HUES48 (cell line): ENCODE measurements at regions not wholly inside any gene's neighbourhood (a gene's known extent, or its start where the extent isn't known, plus 50 kb on each side); places are given as distances from the start of the nearest gene placed in this dataset.

Experiments
- H3K27ac ChIP-seq: one replicate; pipeline ENCODE4 v1.7.0; 2013; ENCODE audit warnings: low read depth, low read length, inconsistent platforms
- H3K27me3 ChIP-seq: 2 replicates; pipeline ENCODE4 v1.6.1; 2013; ENCODE audit warnings: mild to moderate bottlenecking, low read length; ENCODE audit not compliant: control insufficient read depth, insufficient read depth
- H3K36me3 ChIP-seq: 2 replicates; pipeline ENCODE4 v1.6.1; 2013; ENCODE audit warnings: low read length; ENCODE audit not compliant: control insufficient read depth, insufficient read depth
- H3K4me1 ChIP-seq: 2 replicates; pipeline ENCODE4 v1.6.1; 2013; ENCODE audit warnings: mild to moderate bottlenecking, low read length; ENCODE audit not compliant: control insufficient read depth, insufficient read depth
- H3K4me3 ChIP-seq: 2 replicates; pipeline ENCODE4 v1.5.1; 2013; ENCODE audit warnings: mild to moderate bottlenecking, low read depth, low read length
- H3K9ac ChIP-seq: 2 replicates; pipeline ENCODE4 v1.6.1; 2013; ENCODE audit warnings: mild to moderate bottlenecking, low read depth, low read length, moderate library complexity
- H3K9me3 ChIP-seq: 2 replicates; pipeline ENCODE4 v1.6.1; 2013; ENCODE audit warnings: low read length; ENCODE audit not compliant: control insufficient read depth, insufficient read depth

GRCh38 chr3:8110966-8111798, 390.4 kb upstream of the LMCD1 start:
- no peak overlapping the region for H3K4me3 ChIP-seq
- no peaks in the 10 kb centered on the region for H3K36me3 ChIP-seq
- no peak overlapping the region for H3K9ac ChIP-seq
- H3K9me3 ChIP-seq, result no peaks in the 10 kb centered on the region
- no peak overlapping the region for H3K27ac ChIP-seq
- no peaks in the 10 kb centered on the region for H3K27me3 ChIP-seq
- H3K4me1 ChIP-seq, result peaks cover 26% of the 10 kb centered on the region

GRCh38 chr3:8112587-8112986, 389.0 kb upstream of the LMCD1 start:
- Histone ChIP-seq H3K27ac (no peak overlapping the region), H3K27me3 (no peaks in the 10 kb centered on the region), H3K9me3 (no peaks in the 10 kb centered on the region), H3K4me3 (no peak overlapping the region), H3K36me3 (no peaks in the 10 kb centered on the region), H3K9ac (no peak overlapping the region), H3K4me1 (peaks cover 26% of the 10 kb centered on the region)

DNA sequence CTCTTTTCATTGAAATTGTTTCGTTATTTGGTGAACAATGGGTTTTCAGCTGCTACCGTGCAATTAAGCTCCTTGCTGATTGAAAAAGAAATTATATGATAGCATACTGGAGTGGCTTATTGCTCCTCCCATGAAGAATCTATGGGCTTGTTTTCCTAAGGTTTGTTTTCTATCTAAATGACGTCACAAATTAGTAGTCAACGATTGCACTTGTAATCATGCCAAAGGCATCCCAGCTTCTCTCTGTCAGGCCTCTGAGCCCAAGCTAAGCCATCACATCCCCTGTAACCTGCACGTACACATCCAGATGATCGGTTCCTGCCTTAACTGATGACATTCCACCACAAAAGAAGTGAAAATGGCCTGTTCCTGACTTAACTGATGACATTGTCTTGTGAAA, 388.0 kb upstream of the LMCD1 start:
- Histone ChIP-seq H3K27me3 (no peaks in the 10 kb centered on the region), H3K36me3 (no peaks in the 10 kb centered on the region), H3K9ac (no peak overlapping the region), H3K4me1 (peaks cover 26% of the 10 kb centered on the region), H3K27ac (peak overlapping the region; percentile 64), H3K4me3 (no peak overlapping the region), H3K9me3 (no peaks in the 10 kb centered on the region)

- no peak overlapping the region for H3K4me3 ChIP-seq
- no peak overlapping the region for H3K27ac ChIP-seq
These were observed 372.9 kb upstream of the LMCD1 start for GRCh38 chr3:8128686-8129085.

DNA sequence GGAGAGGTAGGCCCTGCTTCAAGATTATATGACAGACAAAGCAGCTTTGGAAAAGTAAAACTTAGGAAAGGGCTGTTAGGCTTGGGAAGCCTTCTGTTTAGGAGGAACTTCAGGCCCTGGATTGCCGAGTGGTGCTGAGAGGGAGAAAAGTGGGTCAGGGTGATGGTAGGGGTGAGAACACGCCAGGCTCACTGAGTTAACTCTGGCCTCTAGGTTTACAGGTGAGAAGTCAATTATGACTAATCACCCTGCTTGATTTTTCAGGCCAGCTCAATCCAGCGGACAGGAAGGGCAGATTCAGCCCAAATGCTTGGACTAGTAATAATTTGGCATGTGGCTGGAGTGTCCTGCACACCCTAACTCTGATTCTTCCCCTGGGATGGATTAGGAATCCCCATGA, 365.1 kb upstream of the LMCD1 start:
- peaks cover 4% of the 10 kb centered on the region; the same call in 1 of the 2 replicates for H3K9me3 ChIP-seq
- H3K4me3 ChIP-seq, result no peak overlapping the region
- no peaks in the 10 kb centered on the region for H3K4me1 ChIP-seq
- H3K36me3 ChIP-seq, result no peaks in the 10 kb centered on the region
- H3K9ac ChIP-seq, result no peak overlapping the region
- H3K27me3 ChIP-seq, result no peaks in the 10 kb centered on the region
- no peak overlapping the region for H3K27ac ChIP-seq

More at GRCh38 chr3:8128686-8129085, 372.9 kb upstream of the LMCD1 start:
- 0 out of 2 replicates have a peak, but pooled peaks cover 4% of the 10 kb centered on the region for H3K4me1 ChIP-seq
- H3K36me3 ChIP-seq, result no peaks in the 10 kb centered on the region
- no peaks in the 10 kb centered on the region for H3K27me3 ChIP-seq
- H3K9ac ChIP-seq, result no peak overlapping the region
- peaks cover 8% of the 10 kb centered on the region; the same call in 1 of the 2 replicates for H3K9me3 ChIP-seq

GRCh38 chr3:8143186-8143585, 358.4 kb upstream of the LMCD1 start:
- Histone ChIP-seq H3K9me3 (no peaks in the 10 kb centered on the region), H3K4me1 (no peaks in the 10 kb centered on the region), H3K27ac (no peak overlapping the region), H3K9ac (no peak overlapping the region), H3K27me3 (no peaks in the 10 kb centered on the region), H3K4me3 (no peak overlapping the region), H3K36me3 (no peaks in the 10 kb centered on the region)

DNA sequence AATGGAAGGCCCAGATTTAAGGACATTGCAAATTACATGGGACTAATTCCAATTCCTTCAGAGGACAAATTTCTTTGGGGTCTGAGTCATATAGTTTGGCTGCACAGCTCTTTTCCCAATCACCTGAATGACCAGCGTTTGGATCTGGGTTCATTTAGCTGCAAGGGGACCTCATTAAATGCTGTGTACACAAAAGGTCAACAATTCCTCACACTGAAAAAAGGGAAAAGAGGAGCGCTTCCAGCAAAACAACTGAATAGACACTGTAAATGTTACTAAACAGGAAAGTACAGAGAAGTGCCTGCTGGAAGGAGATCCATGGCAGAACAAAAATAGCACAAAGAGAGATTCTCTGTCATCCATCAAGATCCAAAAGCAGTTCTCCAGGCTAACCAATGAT, 356.0 kb upstream of the LMCD1 start:
- Histone ChIP-seq H3K36me3 (no peaks in the 10 kb centered on the region), H3K27ac (no peak overlapping the region), H3K4me1 (no peaks in the 10 kb centered on the region), H3K4me3 (no peak overlapping the region), H3K9me3 (no peaks in the 10 kb centered on the region), H3K27me3 (no peaks in the 10 kb centered on the region), H3K9ac (no peak overlapping the region)

DNA sequence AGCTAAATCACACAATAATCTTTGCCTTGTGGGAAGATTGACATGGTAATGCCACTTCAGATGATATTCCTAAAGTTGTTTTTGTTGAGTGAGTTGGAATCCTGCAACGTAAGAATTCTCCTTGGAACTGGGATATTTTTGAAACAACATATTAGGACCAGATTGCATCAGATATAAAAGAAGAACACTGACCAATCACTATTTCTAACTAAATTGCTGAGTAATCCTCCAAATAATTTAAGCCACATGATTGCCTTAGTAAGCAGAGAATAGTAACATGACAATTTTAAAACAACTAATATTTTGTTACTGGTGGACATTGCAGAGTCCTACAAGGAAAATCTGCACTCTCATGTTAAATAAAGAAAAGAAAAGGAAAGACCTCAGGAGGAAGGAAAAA, 353.9 kb upstream of the LMCD1 start:
- Histone ChIP-seq H3K27ac (no peak overlapping the region), H3K27me3 (no peaks in the 10 kb centered on the region), H3K36me3 (no peaks in the 10 kb centered on the region), H3K9me3 (no peaks in the 10 kb centered on the region), H3K4me3 (no peak overlapping the region), H3K9ac (no peak overlapping the region), H3K4me1 (no peaks in the 10 kb centered on the region)

- Histone ChIP-seq H3K4me1 (no peaks in the 10 kb centered on the region), H3K36me3 (no peaks in the 10 kb centered on the region), H3K9ac (no peak overlapping the region), H3K27ac (no peak overlapping the region), H3K27me3 (no peaks in the 10 kb centered on the region), H3K4me3 (no peak overlapping the region), H3K9me3 (no peaks in the 10 kb centered on the region)
These were observed 348.7 kb upstream of the LMCD1 start for GRCh38 chr3:8152821-8153418.

- no peaks in the 10 kb centered on the region for H3K36me3 ChIP-seq
- no peak overlapping the region for H3K27ac ChIP-seq
- H3K27me3 ChIP-seq, result no peaks in the 10 kb centered on the region
- H3K4me1 ChIP-seq, result no peaks in the 10 kb centered on the region
- no peaks in the 10 kb centered on the region for H3K9me3 ChIP-seq
- no peak overlapping the region for H3K4me3 ChIP-seq
- H3K9ac ChIP-seq, result no peak overlapping the region
These were observed 347.8 kb upstream of the LMCD1 start for GRCh38 chr3:8153800-8154199.

GRCh38 chr3:8154617-8155016, 347.0 kb upstream of the LMCD1 start:
- Histone ChIP-seq H3K4me1 (no peaks in the 10 kb centered on the region), H3K4me3 (no peak overlapping the region), H3K27ac (no peak overlapping the region), H3K9ac (no peak overlapping the region), H3K9me3 (no peaks in the 10 kb centered on the region), H3K27me3 (no peaks in the 10 kb centered on the region), H3K36me3 (no peaks in the 10 kb centered on the region)
